Stimulated activated naive CD8-positive, alpha-beta T cell treated with anti-CD3 and anti-CD28 coated beads, Interleukin-15, Interleukin-2, amounts not matched to agents 100 ng/mL and 50 ng/mL, for 24 hours (primary cell): ENCODE measurements at regions not wholly inside any gene's neighbourhood (a gene's known extent, or its start where the extent isn't known, plus 50 kb on each side); places are given as distances from the start of the nearest gene placed in this dataset.
"Not testable (repeated sequence)": the region's sequence is repeated elsewhere in the genome, so short reads cannot be mapped to it uniquely, and the experiment has no call there.

ENCODE experiments used
- H3K27ac Mint-ChIP-seq: one replicate; pipeline ENCODE4 v1.8.0; 2021; ENCODE audit warnings: mild to moderate bottlenecking, mixed read lengths
- H3K27me3 Mint-ChIP-seq: one replicate; pipeline ENCODE4 v1.8.0; 2021; ENCODE audit warnings: mixed read lengths
- H3K36me3 Mint-ChIP-seq: one replicate; pipeline ENCODE4 v1.8.0; 2021; ENCODE audit warnings: low read depth, mixed read lengths
- H3K4me1 Mint-ChIP-seq: one replicate; pipeline ENCODE4 v1.8.0; 2021; ENCODE audit warnings: low read depth, mixed read lengths
- H3K4me3 Mint-ChIP-seq: one replicate; pipeline ENCODE4 v1.8.0; 2021; ENCODE audit warnings: mild to moderate bottlenecking, mixed read lengths
- H3K9me3 Mint-ChIP-seq: one replicate; pipeline ENCODE4 v1.8.0; 2021; ENCODE audit warnings: mixed read lengths

DNA sequence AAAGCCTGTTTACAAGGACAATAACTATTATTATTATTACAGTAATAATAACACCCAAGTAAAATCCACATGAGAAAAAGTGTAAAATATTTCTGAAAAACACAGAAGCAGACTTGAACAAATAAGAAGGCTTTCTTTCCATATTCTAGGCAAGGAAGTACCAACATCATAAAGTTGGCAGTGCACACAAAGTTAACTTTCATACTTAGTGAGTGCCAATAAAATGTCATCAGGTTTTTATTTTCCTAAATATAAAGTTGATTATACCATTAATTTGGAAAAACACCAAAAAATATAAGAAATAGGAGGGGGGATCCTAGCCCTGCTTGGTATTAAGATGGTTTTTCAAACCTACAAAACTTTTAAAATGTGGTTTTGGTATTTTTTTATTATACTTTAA is 161.4 kb downstream of the PRELID2 start:
- no peaks in the 10 kb centered on the region for H3K9me3 Mint-ChIP-seq
- H3K27ac Mint-ChIP-seq, result no peak overlapping the region
- H3K27me3 Mint-ChIP-seq, result peaks cover 4% of the 10 kb centered on the region
- no peak overlapping the region for H3K4me3 Mint-ChIP-seq
- no peaks in the 10 kb centered on the region for H3K36me3 Mint-ChIP-seq
- H3K4me1 Mint-ChIP-seq, result no peaks in the 10 kb centered on the region

DNA sequence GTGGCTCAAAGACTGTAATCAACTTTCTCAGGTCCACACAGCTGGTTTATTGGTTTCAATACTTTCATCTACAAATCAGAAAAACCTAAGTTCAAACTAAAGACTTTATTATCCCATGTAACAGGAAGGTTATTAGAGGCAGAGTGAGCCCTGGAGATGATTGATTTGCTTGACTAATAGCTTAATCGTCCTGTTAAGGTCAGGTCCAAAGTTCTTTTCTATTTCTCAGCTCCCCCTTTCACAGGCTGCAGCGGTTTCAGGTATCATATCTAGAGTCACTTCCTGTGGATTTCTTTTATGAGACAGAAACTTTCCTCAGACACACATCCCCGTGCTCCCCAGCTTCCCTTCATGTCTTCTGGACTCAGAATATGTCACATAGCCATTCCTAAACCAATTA is 166.4 kb downstream of the PRELID2 start:
- Mint-ChIP-seq H3K4me1 (no peaks in the 10 kb centered on the region), H3K27ac (no peak overlapping the region), H3K4me3 (no peak overlapping the region), H3K27me3 (peaks cover 4% of the 10 kb centered on the region), H3K36me3 (no peaks in the 10 kb centered on the region), H3K9me3 (no peaks in the 10 kb centered on the region)

DNA sequence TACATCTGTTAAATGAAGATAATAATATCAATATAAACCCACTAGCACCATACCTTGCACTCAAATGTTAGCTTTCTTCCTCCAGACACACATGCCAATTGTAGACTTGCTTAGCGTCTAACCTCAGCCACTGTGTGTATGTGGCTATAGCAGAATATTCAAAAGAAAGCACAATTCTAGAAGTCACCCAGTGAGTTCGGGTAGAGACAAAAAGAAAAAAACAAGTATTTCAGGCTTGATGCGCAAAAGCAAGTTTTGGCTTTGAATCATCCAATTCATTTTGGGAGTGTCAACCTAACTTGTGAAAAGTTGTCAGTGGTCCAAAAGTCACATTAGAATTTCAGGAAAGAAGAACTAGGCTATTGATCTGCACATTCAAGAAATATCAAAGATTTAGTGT is 167.4 kb downstream of the PRELID2 start:
- Mint-ChIP-seq H3K4me3 (no peak overlapping the region), H3K36me3 (no peaks in the 10 kb centered on the region), H3K27ac (no peak overlapping the region), H3K27me3 (peaks cover 4% of the 10 kb centered on the region), H3K4me1 (no peaks in the 10 kb centered on the region), H3K9me3 (no peaks in the 10 kb centered on the region)

DNA sequence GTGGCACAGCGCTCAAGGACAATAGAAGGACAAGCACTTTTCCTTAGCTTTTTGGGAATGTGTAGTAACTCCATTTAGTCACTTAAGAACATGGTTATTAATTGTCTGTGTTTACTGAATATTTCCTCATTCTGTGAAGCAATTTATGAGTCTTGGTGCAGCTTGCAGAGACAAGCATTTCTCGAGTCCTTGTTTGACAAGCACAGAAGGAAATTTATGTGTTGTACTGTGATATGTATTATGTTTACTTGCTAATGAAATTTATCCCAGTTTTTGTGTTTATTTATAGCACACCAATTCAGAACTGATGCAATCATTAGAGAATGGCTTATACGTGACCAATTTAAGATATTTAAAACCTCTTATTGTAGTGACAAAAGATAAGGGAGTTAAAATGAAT is 168.6 kb downstream of the PRELID2 start:
- Mint-ChIP-seq H3K27me3 (no peaks in the 10 kb centered on the region), H3K36me3 (no peaks in the 10 kb centered on the region), H3K27ac (no peak overlapping the region), H3K4me3 (no peak overlapping the region), H3K4me1 (no peaks in the 10 kb centered on the region), H3K9me3 (no peaks in the 10 kb centered on the region)

DNA sequence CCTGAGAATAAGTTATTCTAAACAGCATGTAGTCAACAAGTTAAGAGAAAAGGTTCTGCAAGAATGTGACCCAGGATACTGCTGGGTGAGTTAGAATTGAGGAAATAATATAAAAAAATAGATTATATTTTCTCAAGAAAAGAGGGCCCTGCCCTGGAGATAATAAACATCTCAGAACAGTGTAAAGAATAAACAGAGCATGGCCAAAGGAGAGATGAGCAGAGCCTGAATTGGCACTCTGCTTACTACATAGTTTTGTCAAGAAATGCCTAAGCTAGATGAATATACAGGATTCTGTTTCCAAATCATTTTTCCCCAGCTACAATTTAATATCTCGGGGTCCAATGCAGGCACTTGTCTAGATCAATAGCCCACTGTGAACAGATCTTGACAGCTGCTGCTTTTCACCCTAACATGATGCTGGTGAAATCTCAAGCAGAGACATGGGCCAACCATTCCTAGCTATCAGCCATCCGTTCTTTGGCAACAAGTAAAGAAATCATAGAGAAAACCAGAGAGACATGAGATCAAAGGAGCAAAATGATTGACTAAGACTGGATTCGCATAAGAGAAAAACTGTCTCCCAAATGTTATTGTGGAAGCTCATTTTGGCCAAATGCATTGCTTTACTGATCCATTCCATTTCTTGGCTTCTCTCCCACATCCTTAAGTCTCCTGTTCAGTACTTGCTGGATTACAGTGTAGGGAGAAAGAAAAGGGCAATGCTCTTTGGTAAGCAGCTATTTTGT is 173.2 kb downstream of the PRELID2 start:
- Mint-ChIP-seq H3K27ac (no peak overlapping the region), H3K4me3 (no peak overlapping the region), H3K4me1 (no peaks in the 10 kb centered on the region), H3K27me3 (no peaks in the 10 kb centered on the region), H3K9me3 (peaks cover 3% of the 10 kb centered on the region), H3K36me3 (no peaks in the 10 kb centered on the region)

DNA sequence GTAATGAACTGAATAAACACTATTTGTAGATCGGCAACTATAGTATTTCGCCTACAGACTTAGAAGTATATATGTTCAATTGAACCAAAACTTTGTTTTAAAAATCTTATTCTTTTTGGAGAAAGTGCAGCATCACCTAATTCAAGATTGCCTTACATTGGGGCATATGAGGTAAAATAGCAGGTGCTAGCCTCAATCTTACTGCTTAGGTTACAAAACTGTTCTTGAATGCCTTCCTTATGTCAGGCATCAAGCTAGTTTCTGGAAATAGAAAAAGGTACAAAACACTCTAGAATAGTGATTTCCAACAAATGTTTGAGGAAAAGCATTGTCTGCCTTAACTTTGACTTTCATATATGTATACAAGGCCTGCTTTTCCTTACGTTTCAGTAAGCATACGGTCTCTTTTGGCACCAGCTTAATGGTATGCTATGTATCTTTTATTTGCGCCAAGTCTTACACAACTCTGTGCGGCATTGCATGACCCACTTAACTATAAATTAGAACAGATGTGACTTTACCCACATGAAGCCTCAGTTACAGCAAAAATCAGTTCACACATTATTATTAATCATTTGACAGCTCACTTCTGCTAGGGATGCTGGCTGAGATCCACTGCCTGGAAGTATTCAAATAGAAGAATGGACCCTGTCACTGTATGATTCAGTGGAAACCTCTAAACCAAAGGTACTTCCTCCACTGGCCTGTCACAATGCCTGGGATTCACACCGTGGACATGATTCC is 174.1 kb downstream of the PRELID2 start:
- H3K4me1 Mint-ChIP-seq, result no peaks in the 10 kb centered on the region
- H3K36me3 Mint-ChIP-seq, result no peaks in the 10 kb centered on the region
- H3K4me3 Mint-ChIP-seq, result no peak overlapping the region
- peaks cover 3% of the 10 kb centered on the region for H3K9me3 Mint-ChIP-seq
- H3K27ac Mint-ChIP-seq, result no peak overlapping the region
- no peaks in the 10 kb centered on the region for H3K27me3 Mint-ChIP-seq

DNA sequence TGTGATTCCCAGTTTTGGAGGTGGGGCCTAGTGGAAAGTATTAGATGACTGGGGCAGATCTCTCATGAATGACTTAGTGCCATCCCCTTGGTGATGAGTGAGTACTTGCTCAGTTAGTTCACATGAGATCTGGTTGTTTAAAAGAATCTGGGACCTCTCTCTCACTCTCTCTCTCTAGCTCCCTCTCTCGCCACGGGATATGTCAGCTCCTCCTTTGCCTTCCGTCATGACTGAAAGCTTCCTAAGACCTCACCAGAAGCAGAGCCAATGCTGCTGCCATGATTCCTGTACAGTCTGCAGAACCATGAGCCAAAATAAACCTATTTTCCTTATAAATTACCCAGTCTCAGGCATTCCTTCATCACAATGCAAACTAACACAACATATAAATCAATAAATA is 176.7 kb downstream of the PRELID2 start:
- H3K27ac Mint-ChIP-seq, result no peak overlapping the region
- H3K9me3 Mint-ChIP-seq, result peaks cover 6% of the 10 kb centered on the region
- H3K27me3 Mint-ChIP-seq, result no peaks in the 10 kb centered on the region
- H3K36me3 Mint-ChIP-seq, result no peaks in the 10 kb centered on the region
- no peak overlapping the region for H3K4me3 Mint-ChIP-seq
- no peaks in the 10 kb centered on the region for H3K4me1 Mint-ChIP-seq

DNA sequence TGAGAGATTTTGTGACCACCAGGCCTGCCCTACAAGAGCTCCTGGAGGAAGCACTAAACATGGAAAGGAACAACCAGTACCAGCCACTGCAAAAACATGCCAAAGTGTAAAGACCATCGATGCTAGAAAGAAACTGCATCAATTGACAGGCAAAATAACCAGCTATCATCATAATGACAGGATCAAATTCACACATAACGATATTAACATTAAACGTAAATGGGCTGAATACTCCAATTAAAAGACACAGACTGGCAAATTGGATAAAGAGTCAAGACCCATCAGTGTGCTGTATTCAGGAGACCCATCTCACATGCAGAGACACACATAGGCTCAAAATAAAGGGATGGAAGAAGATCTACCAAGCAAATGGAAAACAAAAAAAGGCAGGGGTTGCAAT is 182.4 kb downstream of the PRELID2 start:
- not testable (repeated sequence) for H3K27me3 Mint-ChIP-seq, H3K36me3 Mint-ChIP-seq, H3K4me3 Mint-ChIP-seq, H3K4me1 Mint-ChIP-seq, H3K27ac Mint-ChIP-seq
- H3K9me3 Mint-ChIP-seq, result peaks cover 13% of the 10 kb centered on the region

DNA sequence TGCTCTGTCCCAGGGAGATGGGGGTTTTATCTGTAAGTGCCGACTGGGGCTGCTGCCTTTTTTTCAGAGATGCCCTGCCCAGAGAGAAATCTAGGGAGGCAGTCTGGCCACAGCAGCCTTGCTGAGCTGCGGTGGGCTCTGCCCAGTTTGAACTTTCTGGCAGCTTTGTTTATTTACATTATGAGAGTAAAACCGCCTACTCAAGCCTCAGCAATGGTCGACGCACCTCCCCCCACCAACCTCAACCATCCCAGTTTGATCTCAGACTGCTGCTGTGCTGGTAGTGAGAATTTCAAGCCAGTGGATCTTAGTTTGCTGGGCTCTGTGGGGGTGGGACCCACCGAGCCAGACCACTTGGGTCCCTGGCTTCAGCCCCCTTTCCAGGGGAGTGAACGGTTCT is 188.0 kb downstream of the PRELID2 start:
- not testable (repeated sequence) for H3K4me3 Mint-ChIP-seq, H3K36me3 Mint-ChIP-seq, H3K27ac Mint-ChIP-seq, H3K27me3 Mint-ChIP-seq, H3K4me1 Mint-ChIP-seq
- peaks cover 11% of the 10 kb centered on the region for H3K9me3 Mint-ChIP-seq

DNA sequence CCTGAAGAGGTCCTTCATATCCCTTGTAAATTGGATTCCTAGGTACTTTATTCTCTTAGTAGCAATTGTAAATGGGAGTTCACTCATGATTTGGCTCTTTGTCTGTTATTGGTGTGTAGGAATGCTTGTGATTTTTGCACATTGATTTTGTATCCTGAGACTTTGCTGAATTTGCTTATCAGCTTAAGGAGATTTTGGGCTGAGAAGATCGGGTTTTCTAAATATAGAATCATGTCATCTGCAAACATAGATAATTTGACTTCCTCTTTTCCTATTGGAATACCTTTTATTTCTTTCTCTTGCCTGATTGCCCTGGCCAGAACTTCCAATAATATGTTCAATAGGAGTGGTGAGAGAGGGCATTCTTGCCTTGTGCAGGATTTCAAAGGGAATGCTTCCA is 191.9 kb downstream of the PRELID2 start:
- not testable (repeated sequence) for H3K27me3 Mint-ChIP-seq, H3K4me3 Mint-ChIP-seq, H3K27ac Mint-ChIP-seq, H3K36me3 Mint-ChIP-seq, H3K4me1 Mint-ChIP-seq
- H3K9me3 Mint-ChIP-seq, result peaks cover 14% of the 10 kb centered on the region

DNA sequence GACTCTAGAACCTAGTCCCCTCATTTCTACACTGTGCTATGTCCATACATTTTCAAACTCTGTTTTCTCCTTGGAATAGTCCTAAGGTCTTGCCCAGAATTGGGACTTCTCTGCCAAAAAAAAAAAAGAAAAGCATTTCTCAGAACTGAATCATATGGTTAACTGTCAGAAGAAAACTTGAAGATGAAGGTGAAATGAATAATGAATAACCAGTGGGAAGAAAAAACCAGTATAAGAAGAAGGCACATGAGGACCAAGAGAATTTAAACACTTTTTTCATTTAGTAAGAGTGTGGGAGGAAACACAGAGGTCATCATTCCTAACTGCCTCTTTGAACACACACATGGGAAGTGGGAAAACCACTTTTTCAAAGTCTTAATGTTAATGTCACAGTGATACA is 197.7 kb downstream of the PRELID2 start:
- no peaks in the 10 kb centered on the region for H3K36me3 Mint-ChIP-seq

DNA sequence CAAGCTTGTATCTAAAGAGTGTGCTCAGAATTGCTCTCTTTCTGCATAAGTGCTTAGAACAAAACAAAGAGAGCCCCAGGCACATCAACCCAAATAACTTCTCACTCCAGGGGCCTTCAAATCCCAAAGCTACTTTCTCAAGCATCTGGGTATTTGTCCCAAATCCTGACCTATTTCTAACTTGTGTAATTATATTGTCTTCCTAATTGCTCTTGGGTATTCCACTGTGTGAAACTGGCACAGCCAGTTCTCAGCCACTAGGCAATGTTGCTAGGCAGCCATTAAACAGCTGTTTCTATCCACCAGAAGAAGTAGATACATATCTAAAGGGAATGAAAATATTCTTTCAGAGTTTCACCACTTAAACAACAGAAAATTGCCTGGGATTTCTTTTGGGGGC is 198.8 kb downstream of the PRELID2 start:
- no peak overlapping the region for H3K4me3 Mint-ChIP-seq
- no peaks in the 10 kb centered on the region for H3K36me3 Mint-ChIP-seq
- no peaks in the 10 kb centered on the region for H3K27me3 Mint-ChIP-seq
- no peak overlapping the region for H3K27ac Mint-ChIP-seq
- H3K9me3 Mint-ChIP-seq, result peaks cover 7% of the 10 kb centered on the region
- no peaks in the 10 kb centered on the region for H3K4me1 Mint-ChIP-seq

More for the DNA sequence above, 197.7 kb downstream of the PRELID2 start:
- H3K27ac Mint-ChIP-seq, result no peak overlapping the region
- no peak overlapping the region for H3K4me3 Mint-ChIP-seq
- H3K4me1 Mint-ChIP-seq, result no peaks in the 10 kb centered on the region
- no peaks in the 10 kb centered on the region for H3K27me3 Mint-ChIP-seq
- peaks cover 7% of the 10 kb centered on the region for H3K9me3 Mint-ChIP-seq

DNA sequence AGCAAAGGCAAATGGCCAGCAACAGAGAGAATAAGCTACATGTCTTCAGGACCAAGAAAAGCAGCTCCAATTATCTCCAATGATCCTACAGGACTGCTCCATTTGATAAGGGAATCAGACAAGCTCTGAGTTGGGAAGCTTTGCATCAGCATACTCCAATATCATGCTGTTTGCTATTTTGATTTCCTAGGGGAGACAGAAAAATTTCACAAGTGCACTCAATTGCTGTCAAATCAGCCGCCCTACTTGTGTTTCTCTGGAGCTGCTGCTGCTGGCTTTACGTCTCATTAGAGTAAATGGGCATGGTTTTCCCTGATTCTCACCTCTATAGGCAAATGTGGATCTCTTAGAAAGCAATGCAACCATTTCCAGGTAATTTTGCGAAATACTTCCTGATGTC is 201.7 kb downstream of the PRELID2 start:
- Mint-ChIP-seq H3K4me1 (no peaks in the 10 kb centered on the region), H3K36me3 (no peaks in the 10 kb centered on the region), H3K4me3 (no peak overlapping the region), H3K27me3 (no peaks in the 10 kb centered on the region), H3K27ac (no peak overlapping the region), H3K9me3 (peaks cover 2% of the 10 kb centered on the region)

DNA sequence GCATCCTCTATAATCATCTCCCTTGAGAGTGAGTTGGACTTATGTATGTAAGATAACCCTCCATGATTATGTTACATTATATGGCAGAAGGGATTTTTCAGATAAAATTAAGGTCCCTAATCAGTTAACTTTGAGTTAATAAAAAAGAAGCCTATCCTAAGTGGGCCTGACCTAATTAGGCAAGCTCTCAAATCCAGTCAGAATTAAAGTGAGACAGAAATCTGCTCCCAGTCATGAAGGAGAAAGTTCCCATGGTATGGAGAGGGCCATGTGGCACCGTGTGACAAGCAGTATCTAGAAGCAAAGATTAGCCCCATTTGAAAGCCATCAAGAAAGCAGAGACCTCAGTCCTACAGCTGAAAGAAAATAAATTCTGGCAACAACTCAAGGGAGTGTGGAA is 202.4 kb downstream of the PRELID2 start:
- H3K36me3 Mint-ChIP-seq, result no peaks in the 10 kb centered on the region
- H3K4me1 Mint-ChIP-seq, result no peaks in the 10 kb centered on the region
- H3K27ac Mint-ChIP-seq, result no peak overlapping the region
- no peaks in the 10 kb centered on the region for H3K27me3 Mint-ChIP-seq
- peaks cover under 1% of the 10 kb centered on the region for H3K9me3 Mint-ChIP-seq
- no peak overlapping the region for H3K4me3 Mint-ChIP-seq

DNA sequence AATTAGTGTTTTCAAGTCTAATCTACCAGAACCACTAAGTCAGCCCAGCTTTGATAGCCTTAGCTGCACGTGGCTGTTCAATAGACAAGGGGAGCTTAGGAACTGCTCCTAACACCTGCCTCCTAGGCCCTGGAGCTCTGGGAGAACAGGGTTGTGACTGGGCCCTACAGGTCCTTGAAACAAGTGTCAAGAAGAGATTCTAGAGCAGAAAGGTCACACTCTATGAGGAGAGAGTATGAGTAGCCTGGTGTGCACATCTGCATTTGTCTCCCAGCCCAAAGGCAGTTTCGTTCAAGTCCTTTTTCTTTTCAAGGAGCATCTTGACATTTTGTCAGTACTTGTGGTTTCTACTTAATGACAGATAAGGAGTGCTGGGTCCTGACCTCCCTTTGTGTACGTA is 206.1 kb downstream of the PRELID2 start:
- Mint-ChIP-seq H3K4me1 (no peaks in the 10 kb centered on the region), H3K9me3 (peaks cover 5% of the 10 kb centered on the region), H3K27ac (no peak overlapping the region), H3K27me3 (no peaks in the 10 kb centered on the region), H3K4me3 (no peak overlapping the region), H3K36me3 (no peaks in the 10 kb centered on the region)

DNA sequence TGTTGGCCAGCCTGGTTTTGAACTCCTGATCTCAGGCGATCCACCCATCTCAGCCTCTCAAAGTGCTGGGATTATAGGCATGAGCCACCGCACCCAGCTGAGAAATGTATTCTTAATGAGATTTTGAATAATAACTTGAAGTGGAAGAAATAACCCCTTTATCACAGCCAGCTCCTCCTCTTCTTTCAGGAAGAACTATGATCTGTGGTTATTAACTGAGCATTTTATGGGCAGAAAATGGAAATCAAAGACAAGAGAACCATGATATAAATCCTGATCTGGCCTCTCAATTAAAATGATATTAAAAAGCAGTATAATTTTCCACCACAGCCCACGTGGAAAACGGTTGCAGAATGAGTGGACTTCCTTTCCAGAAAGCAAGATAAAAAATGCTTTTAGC is 206.6 kb downstream of the PRELID2 start:
- H3K4me3 Mint-ChIP-seq, result no peak overlapping the region

More for the DNA sequence above, 206.6 kb downstream of the PRELID2 start:
- no peak overlapping the region for H3K27ac Mint-ChIP-seq
- no peaks in the 10 kb centered on the region for H3K36me3 Mint-ChIP-seq
- H3K9me3 Mint-ChIP-seq, result peaks cover 5% of the 10 kb centered on the region
- no peaks in the 10 kb centered on the region for H3K27me3 Mint-ChIP-seq
- H3K4me1 Mint-ChIP-seq, result no peaks in the 10 kb centered on the region
